ENCODE measurements at regions not wholly inside any gene's neighbourhood (a gene's known extent, or its start where the extent isn't known, plus 50 kb on each side); places are given as distances from the start of the nearest gene placed in this dataset.

GRCh38 chr2:150387586-150388288, 99.7 kb downstream of the RND3 start:
- H3K4me3 ChIP-seq (ENCODE audit: control insufficient read depth, low read depth, low read length): no peak overlapping the region
- no peak for TF ChIP-seq CTCF (conservative IDR thresholded peaks at IDR 0.05; ENCODE audit: control insufficient read depth, insufficient read depth, low read depth, low read length)
- DNase-seq (ENCODE audit: low read depth): peak; percentile 6

- DNase-seq (ENCODE audit: low read depth): no peak
- no peak overlapping the region for H3K4me3 ChIP-seq (ENCODE audit: control insufficient read depth, low read depth, low read length)
- TF ChIP-seq CTCF (conservative IDR thresholded peaks at IDR 0.05; ENCODE audit: control insufficient read depth, insufficient read depth, low read depth, low read length): no peak
These were observed 102.3 kb downstream of the RND3 start for GRCh38 chr2:150385211-150385610.

GRCh38 chr2:150383587-150383986, 103.9 kb downstream of the RND3 start:
- no peak overlapping the region for H3K4me3 ChIP-seq (ENCODE audit: control insufficient read depth, low read depth, low read length)
- DNase-seq (ENCODE audit: low read depth): no peak
- no peak for TF ChIP-seq CTCF (conservative IDR thresholded peaks at IDR 0.05; ENCODE audit: control insufficient read depth, insufficient read depth, low read depth, low read length)

GRCh38 chr2:150379166-150379565, 108.3 kb downstream of the RND3 start:
- H3K4me3 ChIP-seq (ENCODE audit: control insufficient read depth, low read depth, low read length): no peak overlapping the region
- no peak for DNase-seq (ENCODE audit: low read depth)
- no peak for TF ChIP-seq CTCF (conservative IDR thresholded peaks at IDR 0.05; ENCODE audit: control insufficient read depth, insufficient read depth, low read depth, low read length)

- H3K4me3 ChIP-seq (ENCODE audit: control insufficient read depth, low read depth, low read length): no peak overlapping the region
- DNase-seq (ENCODE audit: low read depth): no peak
- TF ChIP-seq CTCF (conservative IDR thresholded peaks at IDR 0.05; ENCODE audit: control insufficient read depth, insufficient read depth, low read depth, low read length): no peak
These were observed 108.8 kb downstream of the RND3 start for GRCh38 chr2:150378686-150379085.

- TF ChIP-seq CTCF (conservative IDR thresholded peaks at IDR 0.05; ENCODE audit: control insufficient read depth, insufficient read depth, low read depth, low read length): no peak
- no peak overlapping the region for H3K4me3 ChIP-seq (ENCODE audit: control insufficient read depth, low read depth, low read length)
- DNase-seq (ENCODE audit: low read depth): peak; percentile 51
These were observed 110.7 kb downstream of the RND3 start for GRCh38 chr2:150376553-150377335.
